ENCODE measurements at regions not wholly inside any gene's neighbourhood (a gene's known extent, or its start where the extent isn't known, plus 50 kb on each side); places are given as distances from the start of the nearest gene placed in this dataset.

GRCh38 chr5:61918611-61919010 is 387.4 kb upstream of the KIF2A start:
- no peak for TF ChIP-seq CTCF (conservative IDR thresholded peaks at IDR 0.05 in 1 of 2, IDR thresholded peaks at IDR 0.05 in 1 of 2; ENCODE audit: extremely low read depth in 1 of 2, insufficient read depth in 1 of 2, low read depth in 1 of 2, low read length in 2 of 2)
- no peak for TF ChIP-seq EZH2 (IDR thresholded peaks at IDR 0.05; ENCODE audit: borderline replicate concordance, low read length)
